Activated T-helper 17 cell treated with anti-CD3 and anti-CD28 coated beads, Interleukin-2, amount 50 U/mL, for 72 hours (primary cell): ENCODE measurements at regions not wholly inside any gene's neighbourhood (a gene's known extent, or its start where the extent isn't known, plus 50 kb on each side); places are given as distances from the start of the nearest gene placed in this dataset.

Experiments
- ATAC-seq: fragments of 150-1000 bp; cut with Tn5 transposase; replicated peaks from 2 replicates; pipeline ENCODE4 v1.10.0; 2021; ENCODE audit warnings: mild to moderate bottlenecking, moderate library complexity
- H3K27ac Mint-ChIP-seq: one replicate; pipeline ENCODE4 v1.8.0; 2022; ENCODE audit warnings: mixed read lengths
- H3K27me3 Mint-ChIP-seq: one replicate; pipeline ENCODE4 v1.8.0; 2022; ENCODE audit warnings: mixed read lengths
- H3K36me3 Mint-ChIP-seq: one replicate; pipeline ENCODE4 v1.8.0; 2022; ENCODE audit warnings: low read depth, mild to moderate bottlenecking, mixed read lengths
- H3K4me1 Mint-ChIP-seq: one replicate; pipeline ENCODE4 v1.8.0; 2022; ENCODE audit warnings: mixed read lengths
- H3K4me3 Mint-ChIP-seq: one replicate; pipeline ENCODE4 v1.8.0; 2022; ENCODE audit warnings: mild to moderate bottlenecking, mixed read lengths
- H3K9me3 Mint-ChIP-seq: one replicate; pipeline ENCODE4 v1.8.0; 2022; ENCODE audit warnings: mixed read lengths

DNA sequence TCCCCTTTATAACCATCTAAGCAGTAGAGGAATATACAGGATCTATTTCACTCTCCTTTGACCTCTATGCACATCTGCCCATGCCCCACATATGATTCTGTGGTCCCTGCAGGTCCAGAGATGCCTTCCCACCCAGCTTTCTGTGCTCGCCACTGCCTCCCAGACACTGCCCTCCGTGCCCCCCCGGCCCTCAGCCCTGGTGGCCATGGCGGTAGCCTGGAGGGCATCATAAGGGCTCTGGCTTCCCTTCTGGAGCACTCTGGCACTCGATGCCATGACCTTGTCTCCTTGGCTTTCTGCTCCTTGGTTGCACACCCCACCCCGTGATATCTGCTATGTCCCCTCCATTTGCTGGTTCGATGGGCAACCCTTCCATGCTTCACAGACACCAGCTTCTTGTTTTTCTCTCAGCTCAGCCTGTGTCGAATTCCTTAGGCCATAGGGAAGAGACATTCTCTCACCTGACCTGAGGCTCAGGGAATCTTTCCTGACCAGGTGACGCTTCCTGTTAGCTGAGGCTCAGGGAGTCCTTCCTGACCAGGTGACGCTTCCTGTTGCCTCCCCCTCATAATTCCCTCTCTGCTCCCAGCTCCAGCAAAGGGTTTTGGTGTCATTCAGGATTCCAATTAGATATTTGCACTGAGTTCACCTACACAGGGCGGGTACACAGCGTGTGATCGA, 100.4 kb upstream of the GLI3 start:
- ATAC-seq: no peak
- peaks cover 11% of the 10 kb centered on the region for H3K9me3 Mint-ChIP-seq
- H3K27me3 Mint-ChIP-seq: no peaks in the 10 kb centered on the region
- no peak overlapping the region for H3K4me3 Mint-ChIP-seq
- H3K36me3 Mint-ChIP-seq: no peaks in the 10 kb centered on the region
- no peak overlapping the region for H3K27ac Mint-ChIP-seq
- no peaks in the 10 kb centered on the region for H3K4me1 Mint-ChIP-seq

DNA sequence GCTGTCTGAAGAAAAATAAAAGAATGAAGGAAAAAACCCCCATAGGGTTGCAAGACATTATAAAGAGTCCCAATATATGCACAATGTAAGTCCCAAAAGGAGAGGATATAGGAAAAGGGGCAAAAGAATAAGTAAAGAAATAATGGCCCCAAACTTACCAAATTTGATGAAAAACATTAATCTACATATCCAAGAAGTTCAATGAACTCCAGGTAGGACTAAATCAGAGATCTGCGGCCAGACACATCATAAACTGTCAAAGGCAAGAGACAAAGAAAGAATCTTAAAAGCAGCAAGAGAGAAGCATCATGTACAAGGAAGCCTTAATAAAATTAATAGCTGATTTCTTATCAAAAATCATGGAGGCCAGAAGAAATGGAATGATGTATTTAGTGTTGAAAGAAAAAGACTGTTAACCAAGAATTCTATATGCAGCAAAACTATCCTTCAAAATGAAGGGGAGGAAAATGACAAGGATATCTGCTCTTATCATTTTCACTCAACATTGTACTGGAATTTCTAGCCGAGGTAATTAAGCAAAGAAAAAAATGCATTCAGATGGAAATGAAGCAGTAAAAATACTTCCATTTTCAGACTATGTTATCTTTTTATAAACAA, 95.7 kb upstream of the GLI3 start:
- ATAC-seq: no peak
- H3K27ac Mint-ChIP-seq: no peak overlapping the region
- no peak overlapping the region for H3K4me3 Mint-ChIP-seq
- no peaks in the 10 kb centered on the region for H3K27me3 Mint-ChIP-seq
- H3K36me3 Mint-ChIP-seq: no peaks in the 10 kb centered on the region
- H3K9me3 Mint-ChIP-seq: peaks cover 14% of the 10 kb centered on the region
- H3K4me1 Mint-ChIP-seq: no peaks in the 10 kb centered on the region

DNA sequence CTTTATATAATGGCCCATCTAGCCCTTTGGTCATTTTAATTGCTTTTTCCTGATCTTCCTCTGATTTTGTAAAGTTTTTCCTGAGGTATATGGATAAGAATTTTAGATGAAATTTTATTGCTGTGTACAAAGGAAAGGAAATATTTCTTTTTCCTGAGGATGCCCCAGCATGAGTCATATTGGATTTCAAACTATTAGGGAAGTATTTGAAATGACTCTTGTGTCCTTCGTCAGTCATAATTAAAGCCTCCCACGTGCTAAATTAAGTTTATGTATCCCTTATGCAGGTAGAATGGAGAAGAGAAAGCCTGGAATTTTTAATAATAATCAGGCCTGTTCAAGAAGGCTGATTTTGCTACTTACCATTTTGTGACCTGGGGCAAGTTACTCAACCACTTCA, 82.6 kb upstream of the GLI3 start:
- Mint-ChIP-seq H3K27me3 (peaks cover 3% of the 10 kb centered on the region), H3K36me3 (no peaks in the 10 kb centered on the region), H3K9me3 (no peaks in the 10 kb centered on the region), H3K4me3 (no peak overlapping the region), H3K4me1 (no peaks in the 10 kb centered on the region), H3K27ac (no peak overlapping the region)
- ATAC-seq: no peak

DNA sequence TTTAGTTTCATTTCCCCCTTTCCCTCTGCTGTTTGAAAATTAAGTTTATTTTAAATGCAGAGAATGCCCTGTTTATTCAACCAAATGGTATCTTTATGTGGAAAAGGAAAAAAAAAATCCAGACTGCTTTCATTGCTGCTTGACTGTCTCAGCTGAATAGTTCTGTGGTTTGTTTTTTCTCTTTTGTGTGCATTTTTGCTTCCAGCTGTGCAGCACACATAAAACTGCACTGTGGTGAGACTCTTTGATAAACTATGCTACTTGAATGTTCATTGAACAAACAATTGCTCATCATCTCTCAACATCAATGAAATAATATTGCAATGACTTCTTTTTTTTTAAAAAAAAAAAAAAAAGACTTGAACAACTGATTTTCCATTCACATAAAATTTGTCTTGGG, 78.6 kb upstream of the GLI3 start:
- H3K27me3 Mint-ChIP-seq: peaks cover 3% of the 10 kb centered on the region
- H3K4me1 Mint-ChIP-seq: no peaks in the 10 kb centered on the region
- ATAC-seq: no peak
- H3K36me3 Mint-ChIP-seq: no peaks in the 10 kb centered on the region
- H3K4me3 Mint-ChIP-seq: no peak overlapping the region
- no peaks in the 10 kb centered on the region for H3K9me3 Mint-ChIP-seq
- no peak overlapping the region for H3K27ac Mint-ChIP-seq

DNA sequence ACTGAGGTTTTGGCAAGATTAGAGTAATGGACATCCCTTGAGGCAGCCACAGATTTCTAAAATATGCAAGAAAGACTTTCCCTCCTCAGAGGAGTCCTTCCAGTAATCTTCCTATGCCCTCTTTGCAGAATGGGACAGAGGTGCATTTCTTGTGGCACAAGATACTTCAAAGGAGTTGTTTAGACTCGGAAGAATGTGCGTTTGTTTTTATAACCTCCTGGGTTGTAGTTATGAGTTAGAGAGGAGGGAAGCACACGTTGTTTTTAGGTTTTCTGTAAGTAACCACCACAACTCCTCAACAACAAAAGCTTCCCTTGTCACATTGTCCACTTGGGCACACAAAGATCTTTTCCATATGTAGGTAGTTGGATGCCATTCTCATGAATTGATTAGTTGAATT, 78.1 kb upstream of the GLI3 start:
- Mint-ChIP-seq H3K9me3 (no peaks in the 10 kb centered on the region), H3K27ac (no peak overlapping the region), H3K4me1 (no peaks in the 10 kb centered on the region), H3K27me3 (peaks cover 3% of the 10 kb centered on the region), H3K4me3 (no peak overlapping the region), H3K36me3 (no peaks in the 10 kb centered on the region)
- ATAC-seq: no peak

DNA sequence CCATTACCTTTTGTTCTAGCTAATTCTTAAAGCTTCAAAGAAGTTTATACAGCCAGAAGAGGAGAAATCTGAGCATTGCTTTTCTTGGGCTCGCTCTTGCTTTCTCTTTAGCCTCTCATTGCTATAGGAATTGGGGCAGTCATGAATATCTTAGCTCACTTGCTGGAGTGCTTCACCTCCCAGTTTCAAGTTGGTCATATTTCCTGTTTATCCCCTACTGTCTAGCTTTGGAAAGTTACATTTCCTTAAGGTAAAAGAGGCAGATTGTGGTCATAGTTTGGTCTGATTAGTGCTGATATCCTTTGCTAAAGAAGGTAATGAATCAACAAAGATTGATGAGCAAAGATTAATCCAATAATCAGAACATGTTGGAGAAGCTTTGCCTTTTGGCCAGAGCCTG, 77.7 kb upstream of the GLI3 start:
- Mint-ChIP-seq H3K27me3 (peaks cover 3% of the 10 kb centered on the region), H3K36me3 (no peaks in the 10 kb centered on the region), H3K4me3 (no peak overlapping the region), H3K9me3 (no peaks in the 10 kb centered on the region), H3K27ac (no peak overlapping the region), H3K4me1 (no peaks in the 10 kb centered on the region)
- no peak for ATAC-seq

DNA sequence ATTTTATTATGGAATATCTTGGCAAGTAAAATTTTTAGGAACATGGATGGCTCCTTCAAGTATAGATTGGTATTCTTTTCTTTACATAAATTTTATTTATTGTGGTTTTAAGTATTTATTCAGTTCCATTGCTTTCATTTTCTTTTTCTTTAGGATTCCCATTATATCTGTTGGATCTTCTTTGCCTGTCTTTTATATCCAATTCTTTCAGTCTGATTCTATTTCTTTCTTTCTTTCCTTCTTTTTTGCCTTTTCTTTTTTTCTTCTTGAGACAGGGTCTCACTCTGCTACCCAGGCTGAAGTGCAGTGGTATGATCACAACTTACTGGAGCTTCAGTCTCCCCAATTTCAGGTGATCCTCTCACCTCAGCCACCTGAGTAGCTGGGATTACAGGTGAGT, 74.2 kb upstream of the GLI3 start:
- Mint-ChIP-seq H3K4me1 (no peaks in the 10 kb centered on the region), H3K9me3 (peaks cover 5% of the 10 kb centered on the region), H3K36me3 (no peaks in the 10 kb centered on the region), H3K27ac (no peak overlapping the region), H3K4me3 (no peak overlapping the region), H3K27me3 (no peaks in the 10 kb centered on the region)
- ATAC-seq: no peak

DNA sequence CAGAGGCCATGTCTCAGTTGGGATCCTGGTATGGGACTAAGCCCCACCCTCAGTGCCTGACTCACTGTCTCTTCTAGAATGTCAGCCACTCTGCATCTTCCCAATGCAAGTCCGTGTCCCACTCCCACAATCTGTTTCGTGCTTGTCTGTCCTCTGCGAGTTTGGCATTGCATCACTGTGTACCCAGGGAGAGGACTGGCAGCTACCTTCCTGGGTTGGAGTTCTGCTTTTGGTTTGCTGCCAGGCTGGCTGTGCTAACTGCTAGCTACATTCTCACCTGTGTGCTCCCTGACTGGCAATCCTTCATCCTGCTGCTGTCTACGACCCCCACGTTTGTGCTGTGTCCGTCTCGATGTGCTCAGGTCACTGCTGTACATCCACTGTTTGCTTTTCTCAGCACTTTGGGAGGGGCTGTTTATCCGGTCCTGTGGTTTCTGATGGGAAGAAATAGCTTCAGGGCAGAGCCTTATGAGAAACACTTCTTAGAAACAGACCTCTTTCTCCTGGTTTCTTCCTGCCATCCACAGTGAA, 56.0 kb upstream of the GLI3 start:
- no peak for ATAC-seq
- H3K4me3 Mint-ChIP-seq: no peak overlapping the region
- no peak overlapping the region for H3K27ac Mint-ChIP-seq
- H3K4me1 Mint-ChIP-seq: no peaks in the 10 kb centered on the region
- no peaks in the 10 kb centered on the region for H3K27me3 Mint-ChIP-seq
- H3K9me3 Mint-ChIP-seq: no peaks in the 10 kb centered on the region
- H3K36me3 Mint-ChIP-seq: no peaks in the 10 kb centered on the region

DNA sequence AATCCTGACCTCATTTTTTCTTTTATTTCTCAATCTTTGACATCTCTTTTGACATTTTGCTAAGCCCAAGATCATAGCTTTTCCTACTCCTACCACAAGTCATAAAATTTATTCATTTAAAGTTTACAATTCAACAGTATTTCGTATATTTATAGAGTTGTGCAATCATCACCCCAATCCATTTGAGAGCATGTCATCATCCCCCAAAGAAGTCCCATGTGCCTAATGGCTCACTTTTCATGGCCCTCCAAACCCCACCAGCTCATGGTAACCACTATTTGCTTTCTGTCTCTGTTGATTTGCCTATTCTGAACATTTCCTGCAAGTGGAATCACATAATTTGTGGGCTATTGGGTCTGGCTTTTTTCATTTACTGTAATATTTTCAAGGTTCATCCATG, 52.5 kb upstream of the GLI3 start:
- Mint-ChIP-seq H3K27ac (no peak overlapping the region), H3K36me3 (no peaks in the 10 kb centered on the region), H3K4me1 (no peaks in the 10 kb centered on the region), H3K4me3 (no peak overlapping the region), H3K9me3 (peaks cover 5% of the 10 kb centered on the region), H3K27me3 (no peaks in the 10 kb centered on the region)
- ATAC-seq: no peak
